NCI-H1417 (cell line): ENCODE measurements at regions not wholly inside any gene's neighbourhood (a gene's known extent, or its start where the extent isn't known, plus 50 kb on each side); places are given as distances from the start of the nearest gene placed in this dataset.

ENCODE experiments used
- DNase-seq, 3 experiments: peaks; one replicate each; lab custom pipeline; 2025; lab: John Stamatoyannopoulos, UW

GRCh38 chr12:130017591-130018449, 114.0 kb upstream of the TMEM132D start:
- DNase-seq = peak in 1 of 3 experiments; percentile 11

- no peak for DNase-seq
Measured at GRCh38 chr12:130018614-130019013, 114.8 kb upstream of the TMEM132D start.

GRCh38 chr12:130026608-130027176, 122.9 kb upstream of the TMEM132D start:
- DNase-seq = peak; percentile 55 to 71 (median 57)

DNA sequence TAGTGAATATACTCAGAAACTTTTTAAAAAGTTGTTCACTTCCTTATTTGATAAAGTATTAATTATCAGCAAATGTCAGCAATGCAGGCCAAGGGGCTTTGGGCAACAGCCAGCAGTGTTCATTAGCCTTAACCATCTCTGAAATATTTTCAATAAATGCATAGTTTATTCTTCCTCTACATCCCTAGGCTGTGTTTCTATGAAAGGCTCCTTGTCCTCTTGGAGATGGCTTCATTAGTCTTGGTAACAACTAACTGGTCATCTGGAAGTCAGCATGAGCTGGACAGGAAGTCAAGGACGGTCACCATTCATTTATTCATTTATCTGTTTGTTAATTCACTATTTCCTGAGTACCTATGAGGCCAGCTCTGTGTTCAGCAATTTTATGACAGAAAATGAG, 124.0 kb upstream of the TMEM132D start:
- DNase-seq = no peak

GRCh38 chr12:130029151-130029550, 125.3 kb upstream of the TMEM132D start:
- no peak for DNase-seq

GRCh38 chr12:130031041-130031440, 127.2 kb upstream of the TMEM132D start:
- DNase-seq = no peak

DNA sequence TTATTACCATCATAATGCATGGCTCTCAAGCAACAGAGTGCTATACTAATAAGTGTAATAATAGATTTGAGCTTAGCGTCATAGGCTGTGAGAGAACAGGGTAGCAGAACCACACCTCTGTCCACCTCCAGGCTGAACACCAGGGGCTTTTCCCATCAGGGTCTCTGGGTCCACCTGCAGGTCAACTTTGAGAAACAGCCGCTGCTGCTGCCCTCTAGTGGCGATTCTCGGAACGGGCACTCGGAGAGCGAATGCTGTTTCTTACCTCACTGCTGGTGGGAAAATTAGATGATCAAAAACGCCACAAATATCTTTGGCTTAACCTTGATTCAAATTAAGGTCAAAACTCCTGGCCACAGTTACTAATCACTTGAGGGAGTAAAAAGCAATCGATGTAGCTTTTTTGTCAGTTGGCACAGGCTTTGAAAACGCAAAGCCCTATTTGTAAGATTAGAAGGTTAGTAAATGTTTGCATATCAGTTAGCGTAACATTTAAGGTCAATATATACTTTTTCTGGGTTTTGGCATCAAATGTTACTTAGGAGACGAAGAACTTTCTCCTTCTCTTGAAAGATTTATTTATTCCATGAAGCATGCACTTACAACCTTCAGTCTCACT, 127.9 kb upstream of the TMEM132D start:
- DNase-seq = peak; percentile 39 to 75 (median 73)

DNA sequence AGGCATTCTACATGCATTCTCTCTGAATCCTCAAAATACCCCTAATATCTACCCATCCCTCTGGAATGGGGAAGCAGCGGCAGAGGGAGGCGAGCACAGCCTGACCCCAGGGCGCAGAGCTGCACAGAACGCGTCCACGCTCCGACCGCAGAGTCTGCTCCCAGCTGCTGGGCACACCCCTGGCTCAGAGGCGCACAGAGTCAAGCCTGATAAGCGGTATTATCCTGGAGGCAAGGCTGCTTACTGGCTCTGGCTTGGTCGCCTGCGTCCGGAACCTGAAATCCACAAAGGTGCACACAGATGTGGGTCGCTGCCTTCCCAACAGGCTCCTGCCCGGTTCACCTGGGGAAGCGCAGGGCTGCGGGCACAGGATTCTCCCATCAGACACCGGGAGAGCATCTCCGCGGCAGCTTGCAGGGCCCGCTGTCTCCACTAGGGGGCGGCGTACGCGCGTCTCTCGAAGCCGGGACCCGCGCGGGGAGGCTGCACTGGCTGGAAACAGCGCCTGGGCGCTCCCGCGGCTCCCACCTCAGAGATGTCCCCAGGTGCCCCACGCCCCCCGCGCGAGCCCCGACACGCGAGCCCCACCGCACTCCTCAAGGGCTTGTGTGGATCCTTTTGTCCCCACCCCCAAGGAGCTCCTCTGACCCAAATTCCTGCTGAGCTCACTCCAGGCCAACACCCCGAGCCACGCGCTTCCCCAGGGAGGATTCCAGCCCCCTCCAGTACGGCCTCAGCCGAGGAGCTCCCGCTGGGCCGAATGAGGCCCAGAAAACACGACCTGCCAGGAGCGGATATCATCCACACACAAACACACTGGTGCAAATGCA, 120.1 kb upstream of the FZD10 start:
- DNase-seq = peak; percentile 44 to 84 (median 73)

DNA sequence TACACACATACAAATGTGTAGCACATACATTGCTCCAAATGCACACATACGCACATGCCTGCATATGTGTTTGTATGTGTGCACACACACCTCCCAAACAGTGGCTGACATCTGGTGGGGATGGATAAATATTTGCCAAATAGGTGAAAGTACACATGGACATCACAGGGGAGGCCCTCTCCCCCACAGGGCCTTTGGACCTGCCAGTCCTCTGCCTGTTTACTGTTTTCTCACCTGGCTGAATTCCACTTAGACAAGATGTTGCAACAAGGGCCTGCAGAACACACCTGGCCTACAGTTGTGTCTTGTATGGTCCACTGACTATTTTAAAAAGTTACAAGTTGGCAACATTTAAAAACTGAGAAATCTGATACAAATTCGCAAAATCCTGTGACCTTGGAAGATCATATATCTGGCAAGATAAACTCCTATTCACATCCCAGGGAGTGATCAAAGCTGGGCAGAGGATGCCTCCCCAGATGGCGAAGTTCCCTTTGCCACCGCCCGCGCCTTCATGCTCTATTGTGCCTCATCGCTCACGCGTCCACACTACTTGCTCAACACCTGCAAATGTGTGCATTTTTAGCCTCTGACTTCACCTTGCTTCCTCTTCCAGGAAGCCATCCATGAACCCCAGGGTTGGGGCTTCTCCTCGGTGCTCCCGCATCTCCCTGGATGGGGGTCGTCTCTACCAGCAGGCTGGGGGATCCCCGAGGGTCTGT, 118.4 kb upstream of the FZD10 start:
- peak in 2 of 3 experiments; percentile 61 to 71 for DNase-seq

GRCh38 chr12:130044991-130045621, 117.2 kb upstream of the FZD10 start:
- peak in 2 of 3 experiments; percentile 92 for DNase-seq

GRCh38 chr12:130049666-130050065, 112.6 kb upstream of the FZD10 start:
- DNase-seq = no peak

- DNase-seq = no peak
Measured at GRCh38 chr12:130051900-130052299, 110.4 kb upstream of the FZD10 start.

- peak in 2 of 3 experiments; percentile 79 to 89 for DNase-seq
Measured at GRCh38 chr12:130053651-130054069, 108.6 kb upstream of the FZD10 start.

GRCh38 chr12:130054803-130055202, 107.5 kb upstream of the FZD10 start:
- no peak for DNase-seq

GRCh38 chr12:130058926-130059472, 103.3 kb upstream of the FZD10 start:
- peak in 2 of 3 experiments; percentile 14 to 25 for DNase-seq

GRCh38 chr12:130063866-130064265, 98.4 kb upstream of the FZD10 start:
- DNase-seq = no peak

- DNase-seq = no peak
Measured at GRCh38 chr12:130064999-130065398, 97.3 kb upstream of the FZD10 start.

DNA sequence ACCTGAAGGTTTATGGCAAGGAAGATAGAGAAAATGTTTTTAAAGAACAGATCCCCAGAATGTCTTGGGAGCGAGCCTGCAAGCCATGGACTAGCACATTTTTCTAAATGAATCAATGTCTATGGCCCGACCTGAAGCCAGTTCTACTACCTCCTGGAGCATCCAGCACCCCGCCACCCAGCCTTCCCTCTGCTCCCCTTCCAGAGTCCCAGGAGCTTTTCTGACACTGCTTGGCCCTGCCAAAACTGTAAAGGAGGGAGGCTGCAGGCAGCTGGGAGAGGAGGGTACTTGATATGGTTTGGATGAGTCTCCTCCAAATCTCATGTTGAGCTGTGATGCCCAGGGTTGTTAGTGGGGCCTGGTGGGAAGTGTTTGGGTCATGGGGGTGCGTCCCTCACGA, 95.5 kb upstream of the FZD10 start:
- no peak for DNase-seq

- DNase-seq = no peak
Measured at GRCh38 chr12:130068741-130069140, 93.5 kb upstream of the FZD10 start.

DNA sequence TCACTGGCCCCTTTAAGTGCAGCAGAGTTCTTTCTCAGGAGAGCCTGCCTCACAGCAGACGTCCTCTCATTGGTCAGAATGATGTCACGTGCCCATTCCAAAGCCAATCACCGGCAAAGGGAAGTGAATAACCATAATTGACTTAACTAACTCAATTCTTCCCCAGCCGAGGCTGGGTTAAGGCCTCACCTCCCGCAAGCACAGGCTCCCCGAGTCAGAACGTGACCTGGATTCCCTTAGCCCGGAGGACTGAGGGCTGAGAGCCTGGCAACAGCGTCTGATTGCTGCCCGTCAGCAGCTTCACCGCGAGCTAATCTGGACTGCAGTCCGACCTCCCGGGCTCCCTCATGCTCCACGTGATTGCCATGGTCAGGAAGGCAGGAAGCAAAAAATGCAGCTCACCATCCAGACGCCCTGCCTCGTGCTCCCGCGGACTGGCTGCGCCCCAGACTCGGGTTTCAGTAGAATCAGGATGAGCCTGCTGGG, 92.1 kb upstream of the FZD10 start:
- DNase-seq = no peak
